ENCODE measurements at regions not wholly inside any gene's neighbourhood (a gene's known extent, or its start where the extent isn't known, plus 50 kb on each side); places are given as distances from the start of the nearest gene placed in this dataset.
A peak's percentile ranks its signal among the peaks of the same experiment; 100 is the strongest.
"Not testable (repeated sequence)": the region's sequence is repeated elsewhere in the genome, so short reads cannot be mapped to it uniquely, and the experiment has no call there.

GRCh38 chr14:65847931-65848330 lies 435.4 kb downstream of the FUT8 start:
- H3K27me3 Mint-ChIP-seq, result not testable (repeated sequence)
- peak overlapping the region; percentile 74 for H3K27ac ChIP-seq (ENCODE audit: low read depth, low read length)

GRCh38 chr14:65849091-65849490 lies 436.6 kb downstream of the FUT8 start:
- no peak overlapping the region for H3K27ac ChIP-seq (ENCODE audit: low read depth, low read length)

More at GRCh38 chr14:65847931-65848330, 435.4 kb downstream of the FUT8 start:
- not testable (repeated sequence) for H3K9me3 ChIP-seq (ENCODE audit: control insufficient read depth in 2 of 3, low read length in 3 of 3); H3K4me3 ChIP-seq (ENCODE audit: low read length); ATAC-seq; H3K27me3 ChIP-seq (ENCODE audit: control insufficient read depth in 2 of 2, insufficient read depth in 2 of 2, low read length in 2 of 2); H3K36me3 ChIP-seq (ENCODE audit: control insufficient read depth in 2 of 3, insufficient read depth in 3 of 3, low read length in 3 of 3)
- H3K4me3 Mint-ChIP-seq, result peak overlapping the region in 7 of 10 donors; percentile 23 to 81 (median 77)
- POLR2A ChIA-PET, result interaction anchor here (1.1 to 3.4 kb wide), 6 partner anchors 13 to 79 kb away, joined by 5 to 29 read pairs (median 14); no protein-coding TSS in a partner anchor
- H3K9me3 Mint-ChIP-seq, result peaks cover 0 to 24% (median 0%) of the 10 kb centered on the region in 11 donors
- CTCF ChIA-PET, result interaction anchor here (1.9 to 3.5 kb wide), 4 partner anchors 15 to 111 kb away, joined by 6 to 40 read pairs (median 9); no protein-coding TSS in a partner anchor
- H3K4me1 Mint-ChIP-seq, result peaks cover 39 to 91% (median 86%) of the 10 kb centered on the region in 7 donors
- peaks cover 63 to 80% of the 10 kb centered on the region in 2 donors for H3K4me1 ChIP-seq (ENCODE audit: control insufficient read depth in 2 of 2, insufficient read depth in 2 of 2, low read length in 2 of 2)
- H3K27ac Mint-ChIP-seq, result peak overlapping the region; percentile 71 to 96 (median 93)
- peaks cover 0 to 51% (median 0%) of the 10 kb centered on the region in 5 donors for H3K36me3 Mint-ChIP-seq
- DNase-seq, result peak in 1 of 9 donors; percentile 14
- intact Hi-C loops (cut with micrococcal nuclease), result loop anchor here (1.0 to 5.0 kb wide), 16 partner anchors 13 to 1393 kb away; partner anchors contain the start of genes CHURC1 (in 1 of the 2), FNTB (in 1 of the 2), FUT8 (in 1 of the 2) and MAX (in 1 of the 2)

GRCh38 chr14:65849558-65849957 lies 437.0 kb downstream of the FUT8 start:
- Mint-ChIP-seq H3K4me3 (peak overlapping the region; percentile 42 to 79 (median 65)), H3K36me3 (peaks cover 0 to 54% (median 0%) of the 10 kb centered on the region in 5 donors), H3K27ac (peak overlapping the region; percentile 78 to 97 (median 95)), H3K27me3 (no peaks in the 10 kb centered on the region), H3K4me1 (peaks cover 33 to 83% (median 72%) of the 10 kb centered on the region in 7 donors), H3K9me3 (peaks cover 0 to 32% (median 3%) of the 10 kb centered on the region in 11 donors)
- ATAC-seq (no peak), DNase-seq (no peak)
- POLR2A ChIA-PET, result interaction anchor here (0.7 to 2.7 kb wide), 10 partner anchors 12 to 438 kb away, joined by 3 to 17 read pairs (median 4); no protein-coding TSS in a partner anchor
- Histone ChIP-seq H3K4me3 (ENCODE audit: low read length) (peak overlapping the region; percentile 1), H3K9me3 (ENCODE audit: control insufficient read depth in 2 of 3, low read length in 3 of 3) (no peaks in the 10 kb centered on the region), H3K36me3 (ENCODE audit: control insufficient read depth in 2 of 3, insufficient read depth in 3 of 3, low read length in 3 of 3) (no peaks in the 10 kb centered on the region), H3K4me1 (ENCODE audit: control insufficient read depth in 2 of 2, insufficient read depth in 2 of 2, low read length in 2 of 2) (peaks cover 63 to 64% of the 10 kb centered on the region in 2 donors), H3K27me3 (ENCODE audit: control insufficient read depth in 2 of 2, insufficient read depth in 2 of 2, low read length in 2 of 2) (no peaks in the 10 kb centered on the region), H3K27ac (ENCODE audit: low read depth, low read length) (peak overlapping the region; percentile 16)
- CTCF ChIA-PET, result interaction anchor here (0.6 to 2.0 kb wide), 5 partner anchors 11 to 374 kb away, joined by 3 to 12 read pairs (median 4); no protein-coding TSS in a partner anchor
- intact Hi-C loops (cut with micrococcal nuclease), result loop anchor here in 1 of 2 donors (5.0 kb wide), 2 partner anchors 562 to 937 kb away; partner anchors contain the start of gene CHURC1

More at GRCh38 chr14:65849091-65849490, 436.6 kb downstream of the FUT8 start:
- H3K4me3 ChIP-seq (ENCODE audit: low read length), result peak overlapping the region; percentile 1
- no peak for DNase-seq
- Mint-ChIP-seq H3K4me1 (peaks cover 37 to 87% (median 76%) of the 10 kb centered on the region in 7 donors), H3K36me3 (peaks cover 0 to 53% (median 0%) of the 10 kb centered on the region in 5 donors), H3K27ac (peak overlapping the region; percentile 78 to 97 (median 95)), H3K9me3 (peaks cover 0 to 30% (median 2%) of the 10 kb centered on the region in 11 donors), H3K4me3 (peak overlapping the region; percentile 45 to 79 (median 66)), H3K27me3 (no peaks in the 10 kb centered on the region)
- POLR2A ChIA-PET, result interaction anchor here (0.7 to 2.7 kb wide), 10 partner anchors 12 to 438 kb away, joined by 3 to 17 read pairs (median 4); no protein-coding TSS in a partner anchor
- no peaks in the 10 kb centered on the region for H3K36me3 ChIP-seq (ENCODE audit: control insufficient read depth in 2 of 3, insufficient read depth in 3 of 3, low read length in 3 of 3)
- CTCF ChIA-PET, result interaction anchor here (0.6 to 2.0 kb wide), 4 partner anchors 12 to 374 kb away, joined by 3 to 12 read pairs (median 5); no protein-coding TSS in a partner anchor
- no peaks in the 10 kb centered on the region for H3K9me3 ChIP-seq (ENCODE audit: control insufficient read depth in 2 of 3, low read length in 3 of 3)
- peaks cover 63 to 69% of the 10 kb centered on the region in 2 donors for H3K4me1 ChIP-seq (ENCODE audit: control insufficient read depth in 2 of 2, insufficient read depth in 2 of 2, low read length in 2 of 2)
- intact Hi-C loops (cut with micrococcal nuclease), result loop anchor here in 1 of 2 donors (5.0 kb wide), 2 partner anchors 562 to 937 kb away; partner anchors contain the start of gene CHURC1
- no peaks in the 10 kb centered on the region for H3K27me3 ChIP-seq (ENCODE audit: control insufficient read depth in 2 of 2, insufficient read depth in 2 of 2, low read length in 2 of 2)
- no peak for ATAC-seq

DNA sequence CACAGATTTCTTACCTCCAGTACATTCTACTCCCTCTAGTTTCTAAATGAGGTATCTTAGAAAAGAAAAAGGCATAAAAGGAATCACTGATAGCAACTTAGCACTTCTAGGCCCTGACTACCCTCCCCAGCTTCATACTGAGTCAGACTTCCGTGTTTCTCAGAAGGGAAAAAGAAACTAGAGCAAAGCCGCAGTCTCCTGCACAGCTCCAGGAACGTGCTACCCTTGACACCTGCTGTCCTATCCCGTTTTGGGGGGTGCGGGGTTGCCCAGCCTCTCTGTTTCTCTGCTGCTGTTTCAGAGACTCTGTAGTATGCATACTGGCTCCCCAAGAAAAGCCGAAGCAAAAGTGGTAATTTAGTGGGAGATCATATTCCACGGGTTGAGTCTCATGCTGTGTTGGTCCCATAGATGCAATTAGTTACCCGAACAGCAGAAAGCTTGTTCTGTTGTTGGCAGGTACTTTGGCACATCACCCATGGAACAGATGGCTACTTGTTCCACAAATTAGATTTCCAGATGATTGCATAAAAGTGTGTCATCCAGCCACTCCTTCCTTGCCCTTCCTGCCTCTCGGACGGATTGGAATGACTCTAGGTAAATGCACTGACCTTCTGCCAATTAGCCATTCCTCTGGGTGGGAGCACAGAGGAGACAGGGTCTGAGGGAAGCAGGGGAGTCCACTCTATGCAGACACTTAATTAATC lies 438.1 kb downstream of the FUT8 start:
- H3K4me1 Mint-ChIP-seq, result peaks cover 33 to 72% (median 66%) of the 10 kb centered on the region in 7 donors
- peak; percentile 58 for ATAC-seq
- no peaks in the 10 kb centered on the region for H3K27me3 Mint-ChIP-seq
- POLR2A ChIA-PET, result interaction anchor here (0.8 to 2.7 kb wide), 6 partner anchors 11 to 108 kb away, joined by 3 to 17 read pairs (median 12); no protein-coding TSS in a partner anchor
- H3K27ac Mint-ChIP-seq, result peak overlapping the region; percentile 78 to 97 (median 95)
- peak in 8 of 9 donors; percentile 49 to 69 (median 62) for DNase-seq
- peaks cover 0 to 31% (median 3%) of the 10 kb centered on the region in 11 donors for H3K9me3 Mint-ChIP-seq
- Histone ChIP-seq H3K36me3 (ENCODE audit: control insufficient read depth in 2 of 3, insufficient read depth in 3 of 3, low read length in 3 of 3) (no peaks in the 10 kb centered on the region), H3K27ac (ENCODE audit: low read depth, low read length) (peak overlapping the region; percentile 16), H3K4me1 (ENCODE audit: control insufficient read depth in 2 of 2, insufficient read depth in 2 of 2, low read length in 2 of 2) (peaks cover 56 to 60% of the 10 kb centered on the region in 2 donors), H3K4me3 (ENCODE audit: low read length) (peak overlapping the region; percentile 19), H3K27me3 (ENCODE audit: control insufficient read depth in 2 of 2, insufficient read depth in 2 of 2, low read length in 2 of 2) (no peaks in the 10 kb centered on the region), H3K9me3 (ENCODE audit: control insufficient read depth in 2 of 3, low read length in 3 of 3) (no peaks in the 10 kb centered on the region)
- peak overlapping the region; percentile 48 to 79 (median 66) for H3K4me3 Mint-ChIP-seq
- H3K36me3 Mint-ChIP-seq, result peaks cover 0 to 52% (median 0%) of the 10 kb centered on the region in 5 donors
- CTCF ChIA-PET, result interaction anchor here (0.6 to 2.0 kb wide), 3 partner anchors 26 to 1320 kb away, joined by 3 to 12 read pairs (median 3); no protein-coding TSS in a partner anchor
- intact Hi-C loops (cut with micrococcal nuclease), result loop anchor here in 1 of 2 donors (1.0 to 5.0 kb wide), 2 partner anchors 643 to 748 kb away; partner anchors contain the start of gene MAX

- Mint-ChIP-seq H3K9me3 (peaks cover 0 to 33% (median 4%) of the 10 kb centered on the region in 11 donors), H3K36me3 (peaks cover 0 to 59% (median 0%) of the 10 kb centered on the region in 5 donors), H3K4me3 (no peak overlapping the region), H3K27me3 (no peaks in the 10 kb centered on the region), H3K4me1 (peaks cover 28 to 51% (median 47%) of the 10 kb centered on the region in 7 donors), H3K27ac (peak overlapping the region in 4 of 9 donors; percentile 54 to 95 (median 61))
- Histone ChIP-seq H3K4me3 (ENCODE audit: low read length) (no peak overlapping the region), H3K36me3 (ENCODE audit: control insufficient read depth in 2 of 3, insufficient read depth in 3 of 3, low read length in 3 of 3) (no peaks in the 10 kb centered on the region), H3K27ac (ENCODE audit: low read depth, low read length) (no peak overlapping the region), H3K27me3 (ENCODE audit: control insufficient read depth in 2 of 2, insufficient read depth in 2 of 2, low read length in 2 of 2) (no peaks in the 10 kb centered on the region), H3K9me3 (ENCODE audit: control insufficient read depth in 2 of 3, low read length in 3 of 3) (no peaks in the 10 kb centered on the region), H3K4me1 (ENCODE audit: control insufficient read depth in 2 of 2, insufficient read depth in 2 of 2, low read length in 2 of 2) (peaks cover 42% of the 10 kb centered on the region in 2 donors)
- DNase-seq, result no peak
- no peak for ATAC-seq
- intact Hi-C loops (cut with micrococcal nuclease), result loop anchor here in 1 of 2 donors (5.0 kb wide), 1 partner anchor 645 kb away; no protein-coding TSS in a partner anchor
- POLR2A ChIA-PET, result interaction anchor here (0.6 kb wide), 1 partner anchor 72 kb away, joined by 3 read pairs; no protein-coding TSS in a partner anchor
- CTCF ChIA-PET, result interaction anchor here (0.8 to 1.3 kb wide), 2 partner anchors 9 to 27 kb away, joined by 3 to 4 read pairs; no protein-coding TSS in a partner anchor
Observed at GRCh38 chr14:65852689-65853088, 440.2 kb downstream of the FUT8 start.

Measured in naive thymus-derived CD4-positive, alpha-beta T cell (primary cell).